SH-SY5Y (cell line): ENCODE measurements at regions not wholly inside any gene's neighbourhood (a gene's known extent, or its start where the extent isn't known, plus 50 kb on each side); places are given as distances from the start of the nearest gene placed in this dataset.

Source experiments
- GATA2 ChIP-seq: IDR thresholded peaks from 2 replicates; pipeline ENCODE4 v1.6.1; 2011; ENCODE audit warnings: mild to moderate bottlenecking, low read depth, low read length
- GATA3 ChIP-seq: IDR thresholded peaks from 2 replicates; pipeline ENCODE4 v1.6.1; 2011; ENCODE audit warnings: low read depth, mild to moderate bottlenecking, low read length, moderate library complexity

DNA sequence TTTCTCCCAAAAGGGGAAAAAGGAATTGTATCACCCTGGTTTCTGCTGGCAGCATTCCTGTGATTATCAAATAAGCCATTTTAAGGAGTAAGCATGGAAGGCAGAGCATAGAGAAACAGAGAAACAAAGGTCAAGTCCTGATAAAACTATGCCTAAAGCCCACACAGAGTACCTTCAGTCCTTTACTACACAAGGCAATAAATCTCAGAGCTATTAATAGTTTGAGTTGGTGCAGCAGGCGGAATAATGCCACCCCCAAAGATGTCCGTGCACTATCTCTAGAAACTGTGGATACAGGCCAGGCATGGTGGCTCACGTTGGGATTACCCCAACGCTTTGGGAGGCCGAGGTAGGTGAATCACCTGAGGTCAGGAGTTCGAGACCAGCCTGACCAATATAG is 58.1 kb upstream of the ZBTB40 start:
- TF ChIP-seq GATA2 = no peak
- TF ChIP-seq GATA3 = no peak
